ENCODE measurements at regions not wholly inside any gene's neighbourhood (a gene's known extent, or its start where the extent isn't known, plus 50 kb on each side); places are given as distances from the start of the nearest gene placed in this dataset.

DNA sequence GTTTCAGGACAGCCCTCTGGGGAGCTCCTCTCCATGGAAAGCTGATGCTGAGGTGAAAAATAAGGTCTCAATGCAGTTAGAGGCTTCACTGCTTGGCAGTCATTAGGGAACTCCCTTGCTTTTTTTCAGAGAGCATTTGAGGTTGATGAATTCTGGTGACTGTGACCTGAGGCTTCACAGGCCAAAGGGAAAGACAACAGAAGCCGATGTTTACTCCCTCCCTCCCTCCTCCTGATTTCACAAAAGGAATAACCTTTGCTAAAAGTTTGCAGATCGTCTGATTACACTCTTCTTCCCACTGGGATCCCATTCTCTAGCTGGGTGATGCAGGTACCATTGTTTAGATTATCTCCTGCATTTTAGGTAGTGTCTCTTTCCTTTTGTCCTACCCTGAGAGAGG, 329.4 kb downstream of the KIF4B start:
- no peak for TF ChIP-seq CTCF (IDR thresholded peaks at IDR 0.05; ENCODE audit: insufficient read depth, low read depth, low read length)
- TF ChIP-seq EZH2 (IDR thresholded peaks at IDR 0.05; ENCODE audit: insufficient read depth, low read length), result no peak

All from astrocyte (in vitro differentiated cells and primary cell).